GDM1 (cell line): ENCODE measurements at regions not wholly inside any gene's neighbourhood (a gene's known extent, or its start where the extent isn't known, plus 50 kb on each side); places are given as distances from the start of the nearest gene placed in this dataset.
"Not testable (repeated sequence)": the region's sequence is repeated elsewhere in the genome, so short reads cannot be mapped to it uniquely, and the experiment has no call there.

Experiments used
- DNase-seq: peaks from one replicate; lab custom pipeline; 2025; lab: John Stamatoyannopoulos, UW

- DNase-seq, result no peak
These were observed 223.1 kb downstream of the RPLP1 start for GRCh38 chr15:69675731-69676130.

- no peak for DNase-seq
These were observed 224.8 kb downstream of the RPLP1 start for GRCh38 chr15:69677403-69677802.

- DNase-seq, result no peak
These were observed 227.1 kb downstream of the RPLP1 start for GRCh38 chr15:69679623-69680228.

- DNase-seq, result not testable (repeated sequence)
These were observed 232.2 kb downstream of the RPLP1 start for GRCh38 chr15:69684823-69685222.

GRCh38 chr15:69685512-69686452 is 233.2 kb downstream of the RPLP1 start:
- DNase-seq, result no peak

GRCh38 chr15:69686626-69687025 is 234.0 kb downstream of the RPLP1 start:
- DNase-seq, result no peak

GRCh38 chr15:69689133-69689532 is 236.5 kb downstream of the RPLP1 start:
- DNase-seq, result no peak

- DNase-seq, result no peak
These were observed 238.8 kb downstream of the RPLP1 start for GRCh38 chr15:69691307-69692015.

- no peak for DNase-seq
These were observed 239.7 kb downstream of the RPLP1 start for GRCh38 chr15:69692342-69692741.

- no peak for DNase-seq
These were observed 240.4 kb downstream of the RPLP1 start for GRCh38 chr15:69693059-69693458.

GRCh38 chr15:69696946-69697345 is 244.3 kb downstream of the RPLP1 start:
- no peak for DNase-seq

- DNase-seq, result no peak
These were observed 245.3 kb downstream of the RPLP1 start for GRCh38 chr15:69697916-69698315.

- DNase-seq, result no peak
These were observed 246.5 kb downstream of the RPLP1 start for GRCh38 chr15:69699096-69699495.

- no peak for DNase-seq
These were observed 247.8 kb downstream of the RPLP1 start for GRCh38 chr15:69700380-69700779.

- DNase-seq, result no peak
These were observed 248.6 kb downstream of the RPLP1 start for GRCh38 chr15:69701198-69701597.

GRCh38 chr15:69703532-69704187 is 251.0 kb downstream of the RPLP1 start:
- no peak for DNase-seq

GRCh38 chr15:69704229-69704628 is 251.6 kb downstream of the RPLP1 start:
- DNase-seq, result no peak

- no peak for DNase-seq
These were observed 252.1 kb downstream of the RPLP1 start for GRCh38 chr15:69704700-69705099.

- DNase-seq, result no peak
These were observed 253.9 kb downstream of the RPLP1 start for GRCh38 chr15:69706353-69707097.

- not testable (repeated sequence) for DNase-seq
These were observed 254.6 kb downstream of the RPLP1 start for GRCh38 chr15:69707241-69707640.

- not testable (repeated sequence) for DNase-seq
These were observed 256.0 kb downstream of the RPLP1 start for GRCh38 chr15:69708436-69709122.
